Right lung (tissue), 2 donors: ENCODE measurements at regions not wholly inside any gene's neighbourhood (a gene's known extent, or its start where the extent isn't known, plus 50 kb on each side); places are given as distances from the start of the nearest gene placed in this dataset.

ENCODE experiments used
- DNase-seq, 2 donors: peaks; one replicate each; pipeline ENCODE4 v3.0.0-alpha.2; 2013

GRCh38 chr18:39909706-39910105 is 2045.3 kb upstream of the PIK3C3 start:
- no peak for DNase-seq

DNA sequence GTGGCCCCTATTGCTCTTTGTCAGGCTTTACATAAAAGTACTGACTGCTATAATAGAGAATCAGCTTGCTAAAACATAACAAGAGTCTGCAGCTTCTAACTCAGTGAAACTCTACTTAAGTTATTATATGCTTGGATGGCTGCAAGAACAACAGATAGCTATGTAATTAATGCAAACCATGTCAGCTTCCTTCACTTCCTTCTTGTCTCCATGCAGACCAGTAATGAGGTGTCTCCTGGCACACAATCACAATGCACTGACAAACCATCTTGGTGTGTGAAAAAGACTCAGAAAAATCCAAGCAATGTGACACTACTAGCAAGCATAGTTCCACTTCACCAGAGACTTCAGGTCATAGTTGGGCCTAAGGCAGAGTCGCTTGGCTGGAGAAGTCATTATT is 2068.9 kb upstream of the PIK3C3 start:
- peak; percentile 7 to 8 for DNase-seq

- no peak for DNase-seq
Measured at GRCh38 chr18:39872651-39873050, 2082.4 kb upstream of the PIK3C3 start.

DNA sequence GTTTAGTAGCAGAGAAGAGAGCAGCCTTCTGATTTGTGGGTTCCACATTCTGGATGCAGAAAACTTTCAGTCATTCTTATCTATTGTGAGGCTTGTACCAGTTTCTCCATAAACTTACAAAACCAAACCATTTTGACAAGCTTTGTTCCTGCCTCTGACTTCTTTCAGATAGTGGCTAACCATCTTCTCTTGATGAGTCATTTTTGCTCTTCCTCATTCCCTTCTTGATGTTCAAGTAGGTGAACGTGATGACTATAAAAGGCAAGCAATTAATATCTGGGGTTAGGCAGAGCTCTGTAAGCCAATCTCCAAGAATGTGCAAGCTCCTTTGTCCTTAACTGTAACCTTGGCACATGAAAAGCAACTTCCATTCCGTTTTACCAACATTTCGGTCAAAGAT is 2083.1 kb upstream of the PIK3C3 start:
- DNase-seq = no peak

DNA sequence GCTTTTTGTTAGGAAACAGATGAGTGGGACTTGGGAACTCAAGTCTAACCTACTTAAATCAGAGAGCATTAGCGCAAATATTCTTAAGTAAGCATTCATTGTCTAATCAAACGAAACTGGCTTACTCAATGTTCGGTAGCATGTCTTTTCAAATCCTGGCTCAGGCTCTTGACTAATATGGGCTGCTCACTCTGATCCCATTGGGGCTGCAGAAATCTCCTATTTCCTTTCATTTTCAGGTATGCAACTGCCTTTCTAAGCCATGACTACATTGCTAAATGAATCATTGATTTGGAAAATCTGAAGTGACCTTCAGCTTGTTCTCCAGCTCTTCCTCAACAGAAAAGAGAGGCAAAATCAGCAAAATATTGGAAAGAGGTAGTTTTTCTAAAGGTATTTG is 2084.4 kb upstream of the PIK3C3 start:
- DNase-seq = no peak

DNA sequence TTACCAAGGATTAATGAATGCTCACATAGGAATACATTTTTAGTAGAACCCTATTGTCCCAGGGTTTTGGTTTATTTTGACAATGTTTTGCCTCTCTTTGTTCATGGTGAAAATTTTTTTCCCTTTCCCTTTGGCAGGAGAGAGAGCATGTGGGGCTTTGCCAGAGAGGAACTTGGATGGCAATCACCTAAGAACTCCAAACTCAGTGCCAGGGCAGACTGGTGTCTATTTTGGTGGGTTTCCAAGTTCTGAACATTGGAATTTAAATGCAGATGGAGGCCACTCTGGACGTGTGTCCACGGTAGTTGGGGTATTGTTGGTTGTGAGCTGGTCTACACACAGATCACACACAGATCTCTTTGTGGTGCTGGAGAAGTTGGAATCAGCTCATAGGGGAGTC is 2091.1 kb upstream of the PIK3C3 start:
- no peak for DNase-seq

DNA sequence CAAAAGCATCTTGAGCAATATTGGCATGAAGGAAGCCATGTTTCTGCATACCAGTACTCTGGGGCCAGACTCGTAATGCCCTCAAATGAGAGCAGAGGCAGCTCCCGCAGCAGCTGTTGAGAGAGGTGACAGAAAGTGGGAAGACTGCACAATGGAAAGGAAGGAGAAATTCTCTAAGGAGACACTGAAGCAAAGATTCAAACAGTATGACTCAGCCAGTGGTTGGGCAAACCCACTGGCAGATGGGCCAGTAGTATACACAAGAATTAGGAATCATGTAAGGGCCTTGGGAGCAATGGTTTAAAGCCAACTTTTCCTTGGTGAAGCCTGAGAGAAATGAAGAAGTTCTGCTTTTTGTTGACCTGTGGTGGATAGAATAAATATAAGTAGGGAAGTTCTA is 2092.7 kb upstream of the PIK3C3 start:
- DNase-seq = no peak

GRCh38 chr18:39854291-39854690 is 2100.7 kb upstream of the PIK3C3 start:
- DNase-seq = no peak

DNA sequence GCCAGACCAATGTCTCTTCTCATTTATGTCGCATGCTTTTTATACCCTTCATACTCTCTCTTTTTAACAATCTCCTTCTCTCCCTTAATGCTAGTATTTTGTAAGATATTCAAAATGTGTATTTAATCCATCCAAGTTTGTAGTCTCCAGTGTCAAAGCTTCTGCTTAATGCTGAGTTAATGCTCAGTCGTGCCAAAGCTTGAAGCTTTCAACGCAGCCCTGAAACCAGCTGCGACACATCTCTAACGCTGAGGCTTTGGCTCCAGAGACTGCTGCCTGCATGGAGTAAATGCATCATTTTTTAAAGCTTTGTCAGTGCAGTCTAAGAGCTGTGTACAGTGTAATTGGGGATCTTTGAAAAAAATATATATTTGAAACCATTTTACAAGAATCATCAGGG is 2108.8 kb upstream of the PIK3C3 start:
- DNase-seq = peak; percentile 93 to 96

DNA sequence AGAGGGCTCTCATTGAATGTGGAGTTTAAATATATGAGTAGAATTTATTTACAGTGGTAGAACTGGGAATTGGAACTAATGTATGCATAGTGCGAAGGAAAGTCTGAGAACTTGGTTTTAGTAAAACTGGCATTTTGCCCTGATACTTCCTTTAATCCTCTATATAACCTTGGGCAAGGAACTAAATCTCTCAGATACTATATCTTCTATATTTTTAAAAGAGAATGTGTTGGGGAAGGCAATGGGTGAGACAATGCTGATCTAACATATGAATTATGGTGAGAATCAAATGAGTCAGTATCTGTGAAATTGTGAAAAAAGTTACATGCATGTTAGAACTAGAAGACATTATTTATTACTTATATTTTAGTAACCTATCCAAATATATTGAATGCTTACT is 2109.4 kb upstream of the PIK3C3 start:
- DNase-seq = peak in 1 of 2 donors; percentile 23

- DNase-seq = no peak
Measured at GRCh38 chr18:39845106-39845505, 2109.9 kb upstream of the PIK3C3 start.

- no peak for DNase-seq
Measured at GRCh38 chr18:39843546-39843945, 2111.5 kb upstream of the PIK3C3 start.

DNA sequence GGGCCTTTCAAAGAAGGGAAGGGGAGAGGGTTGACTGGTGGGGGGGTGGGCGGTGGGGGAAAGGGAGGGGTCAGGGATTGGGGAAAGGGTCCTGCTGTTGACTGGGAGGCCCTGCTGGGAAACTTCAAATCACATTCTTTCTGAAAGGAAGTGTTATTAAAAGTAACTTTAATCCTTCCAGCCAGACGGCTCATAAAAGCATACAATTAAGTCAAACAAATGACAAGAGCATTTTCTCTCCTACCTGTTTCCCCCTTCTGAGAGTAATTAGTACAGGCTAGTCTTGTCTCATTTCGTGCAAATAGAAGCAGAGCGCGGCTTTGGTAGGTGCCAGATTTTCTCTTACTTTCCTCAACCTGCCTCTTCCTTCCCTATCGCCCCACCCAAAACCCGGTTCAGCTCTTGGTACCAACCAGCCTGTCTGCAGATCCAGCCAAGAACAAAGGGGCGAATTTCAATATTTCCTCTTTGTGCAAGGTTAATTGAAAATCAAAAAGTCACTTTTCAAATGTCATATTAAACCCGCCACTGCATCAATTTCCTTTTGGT is 2112.6 kb upstream of the PIK3C3 start:
- DNase-seq = no peak

DNA sequence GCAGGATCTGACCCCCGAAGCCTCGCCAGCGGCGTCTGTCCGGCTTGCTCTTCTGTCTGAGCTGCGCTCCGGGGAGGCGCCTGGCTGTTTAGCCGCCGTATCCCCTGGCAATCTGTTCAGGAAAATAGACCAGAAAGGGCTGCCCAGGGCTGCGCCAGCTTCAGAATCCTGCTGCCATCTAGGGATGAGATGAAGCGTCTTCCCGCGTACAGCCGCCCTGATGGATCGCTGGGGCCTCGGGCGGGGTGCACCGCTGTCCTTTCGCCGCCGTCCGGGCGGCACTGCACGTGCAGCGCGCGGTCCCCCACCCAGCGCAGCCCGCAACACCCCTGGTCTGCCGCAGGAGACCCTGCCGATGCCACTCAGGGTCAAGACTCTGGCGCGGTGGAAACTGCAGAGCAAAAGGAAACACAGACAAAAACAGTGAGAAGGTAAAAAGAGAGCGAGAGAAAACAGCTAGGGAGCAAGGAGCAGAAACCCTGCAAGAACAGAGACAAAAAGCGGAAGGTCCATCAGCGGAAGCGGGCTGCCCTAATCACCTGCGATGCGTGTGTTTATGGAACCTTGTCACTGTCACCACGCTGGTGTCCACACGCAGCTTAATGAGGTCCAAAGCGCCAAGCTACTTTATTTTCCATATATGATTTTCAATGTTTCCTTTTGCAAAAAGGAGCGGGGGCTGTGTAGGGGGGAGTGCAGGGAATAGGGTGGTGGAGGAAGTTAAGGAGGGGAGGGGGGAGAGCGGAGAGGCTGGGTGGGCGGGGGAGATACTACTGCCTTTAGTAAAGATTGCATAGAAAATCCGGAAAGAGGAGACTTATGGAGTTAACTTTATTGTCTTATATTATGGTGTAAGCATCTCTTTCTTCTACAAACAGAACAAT is 2113.3 kb upstream of the PIK3C3 start:
- peak; percentile 77 to 79 for DNase-seq

GRCh38 chr18:39840856-39841481 is 2114.1 kb upstream of the PIK3C3 start:
- peak; percentile 56 to 60 for DNase-seq

DNA sequence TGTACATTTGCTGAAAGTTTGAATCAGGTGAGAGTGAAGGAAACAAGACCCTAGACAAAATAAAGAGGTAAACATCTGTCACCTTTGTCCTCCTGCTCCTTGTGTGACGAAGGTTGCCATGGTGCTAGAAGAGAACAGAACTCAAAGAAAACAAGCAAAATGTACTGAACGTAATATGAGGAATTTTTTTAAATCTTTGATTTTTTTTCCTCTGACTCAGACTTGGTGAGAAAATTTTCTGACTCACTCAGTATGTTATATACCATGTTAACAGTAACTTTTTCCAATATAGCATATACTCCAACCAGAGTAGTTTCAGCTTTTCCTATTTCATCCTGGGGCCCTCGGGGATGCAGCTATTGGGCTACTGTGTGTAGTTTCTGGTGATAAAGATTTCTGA is 2114.6 kb upstream of the PIK3C3 start:
- peak; percentile 34 for DNase-seq

DNA sequence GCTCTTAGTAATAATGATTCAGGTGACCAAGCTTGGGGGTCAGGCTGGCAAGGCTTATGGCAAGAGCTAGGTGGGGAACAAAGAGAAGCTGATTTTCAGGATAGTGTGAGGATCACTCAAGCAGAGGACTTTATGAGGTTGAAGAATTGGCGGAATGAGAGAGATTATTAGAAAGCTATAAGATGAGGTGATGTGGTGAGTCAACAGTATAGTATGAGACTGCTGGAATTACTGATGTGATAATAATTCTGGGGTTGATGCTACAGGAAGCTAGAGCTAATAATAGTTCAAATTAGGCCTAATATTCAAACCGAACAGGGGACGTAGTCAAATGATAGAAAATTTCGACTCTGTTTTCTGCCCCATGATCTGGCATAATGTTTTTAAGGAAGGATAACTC is 2115.3 kb upstream of the PIK3C3 start:
- no peak for DNase-seq

DNA sequence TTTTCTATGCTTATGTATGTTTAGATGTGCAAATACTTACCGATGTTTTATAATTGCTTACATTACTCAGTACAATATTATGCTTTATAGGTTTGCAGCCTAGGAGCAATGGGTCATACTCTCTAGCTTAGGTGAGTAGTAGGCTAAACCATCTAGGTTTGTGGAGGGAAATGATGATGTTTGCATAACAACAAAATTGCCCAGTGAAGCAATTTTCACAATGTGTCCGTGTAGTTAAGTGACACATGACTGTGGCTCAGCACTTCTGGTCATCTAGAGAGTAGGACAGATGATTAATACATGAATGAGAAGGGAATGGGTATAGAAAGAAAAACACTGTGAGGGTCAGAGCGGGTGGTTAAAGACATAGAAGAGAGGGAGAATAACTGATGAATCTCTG is 2116.2 kb upstream of the PIK3C3 start:
- DNase-seq = no peak

- no peak for DNase-seq
Measured at GRCh38 chr18:39835303-39836030, 2119.6 kb upstream of the PIK3C3 start.

GRCh38 chr18:39834636-39835035 is 2120.4 kb upstream of the PIK3C3 start:
- DNase-seq = no peak

DNA sequence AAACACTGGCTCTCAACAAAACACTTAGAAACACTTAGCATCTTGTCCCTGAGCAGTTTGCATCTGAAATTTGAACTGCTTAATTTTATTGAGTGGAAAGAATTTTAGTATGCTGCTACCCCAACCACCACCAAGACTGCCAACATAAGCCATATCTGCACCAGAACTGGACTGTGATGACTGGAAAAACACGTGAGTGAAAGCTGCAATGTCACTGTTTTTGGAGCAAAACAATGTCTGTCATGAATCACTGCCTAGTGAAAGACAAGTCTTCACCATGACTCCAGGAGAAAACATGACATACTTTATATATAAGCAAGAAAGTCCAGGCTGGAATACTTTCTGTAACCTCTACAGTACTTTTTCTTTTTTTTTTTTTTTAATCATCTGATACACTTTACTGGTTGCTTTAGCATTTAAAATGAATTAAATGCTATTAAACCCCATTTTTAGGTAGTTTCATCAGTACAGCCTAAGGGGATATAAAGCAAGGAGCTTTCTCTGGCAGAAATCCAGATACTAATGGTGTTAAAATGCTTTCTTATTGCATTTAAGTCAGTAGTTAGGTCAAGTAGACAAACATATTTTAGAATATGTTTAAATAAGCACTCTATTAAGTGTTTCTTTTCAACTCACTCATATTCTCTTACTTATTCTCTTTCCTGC is 2129.4 kb upstream of the PIK3C3 start:
- DNase-seq = no peak

GRCh38 chr18:39806525-39806924 is 2148.5 kb upstream of the PIK3C3 start:
- no peak for DNase-seq
